Calu3 (cell line): ENCODE measurements at regions not wholly inside any gene's neighbourhood (a gene's known extent, or its start where the extent isn't known, plus 50 kb on each side); places are given as distances from the start of the nearest gene placed in this dataset.
"Not testable (repeated sequence)": the region's sequence is repeated elsewhere in the genome, so short reads cannot be mapped to it uniquely, and the experiment has no call there.

Experiments used
- BruUV-seq: library from RNA; stranded (reverse); fragments of 400-500 nt; replicated peaks from 2 replicates; lab custom pipeline; 2021; lab: Mats Ljungman, UMichigan
- CTCF ChIA-PET: fragments of 300-600 bp; sonication (Branson Sonifier 250); formaldehyde crosslinking; loops from one replicate; lab custom pipeline; 2022; ENCODE audit warnings: antibody characterized with exemption; lab: Charles Lee
- DNase-seq: peaks from one replicate; pipeline ENCODE4 v3.0.0; 2022
- H3K27ac Mint-ChIP-seq: one replicate; pipeline ENCODE4 v1.8.0; 2022; ENCODE audit warnings: mixed read lengths; ENCODE audit not compliant: unreplicated experiment
- H3K27me3 Mint-ChIP-seq: one replicate; pipeline ENCODE4 v1.8.0; 2022; ENCODE audit warnings: mixed read lengths; ENCODE audit not compliant: unreplicated experiment
- H3K36me3 Mint-ChIP-seq: one replicate; pipeline ENCODE4 v1.8.0; 2022; ENCODE audit warnings: mild to moderate bottlenecking, moderate library complexity, mixed read lengths; ENCODE audit not compliant: insufficient read depth, unreplicated experiment
- H3K4me1 Mint-ChIP-seq: one replicate; pipeline ENCODE4 v1.8.0; 2022; ENCODE audit warnings: mild to moderate bottlenecking, low read depth, mixed read lengths; ENCODE audit not compliant: unreplicated experiment
- H3K4me3 Mint-ChIP-seq: one replicate; pipeline ENCODE4 v1.8.0; 2022; ENCODE audit warnings: mild to moderate bottlenecking, low read depth, moderate library complexity, mixed read lengths; ENCODE audit not compliant: unreplicated experiment
- H3K9me3 Mint-ChIP-seq: one replicate; pipeline ENCODE4 v1.8.0; 2022; ENCODE audit warnings: low read depth, mixed read lengths; ENCODE audit not compliant: unreplicated experiment
- CTCF ChIP-seq: fragments of 200-600 bp; IDR thresholded peaks from one replicate; pipeline ENCODE4 v1.8.0; 2022; ENCODE audit warnings: antibody characterized with exemption; ENCODE audit not compliant: unreplicated experiment
- intact Hi-C: fragments of 100-400 bp; cut with micrococcal nuclease; formaldehyde crosslinking; loops from one replicate; pipeline ENCODE4 v1.10.0; 2022; ENCODE audit not compliant: unreplicated experiment

GRCh38 chr6:69580706-69581105, 216.1 kb downstream of the LMBRD1 start:
- no peak overlapping the region for H3K4me3 Mint-ChIP-seq
- BruUV-seq: no TSS peak
- no peak for TF ChIP-seq CTCF
- H3K36me3 Mint-ChIP-seq: no peaks in the 10 kb centered on the region
- no peaks in the 10 kb centered on the region for H3K9me3 Mint-ChIP-seq
- intact Hi-C loops: no loop called here
- CTCF ChIA-PET: interaction anchor here (0.7 kb wide), 1 partner anchor 187 kb away, joined by 4 read pairs; no protein-coding TSS in a partner anchor
- no peak for DNase-seq
- H3K4me1 Mint-ChIP-seq: no peaks in the 10 kb centered on the region
- H3K27ac Mint-ChIP-seq: no peak overlapping the region
- no peaks in the 10 kb centered on the region for H3K27me3 Mint-ChIP-seq

DNA sequence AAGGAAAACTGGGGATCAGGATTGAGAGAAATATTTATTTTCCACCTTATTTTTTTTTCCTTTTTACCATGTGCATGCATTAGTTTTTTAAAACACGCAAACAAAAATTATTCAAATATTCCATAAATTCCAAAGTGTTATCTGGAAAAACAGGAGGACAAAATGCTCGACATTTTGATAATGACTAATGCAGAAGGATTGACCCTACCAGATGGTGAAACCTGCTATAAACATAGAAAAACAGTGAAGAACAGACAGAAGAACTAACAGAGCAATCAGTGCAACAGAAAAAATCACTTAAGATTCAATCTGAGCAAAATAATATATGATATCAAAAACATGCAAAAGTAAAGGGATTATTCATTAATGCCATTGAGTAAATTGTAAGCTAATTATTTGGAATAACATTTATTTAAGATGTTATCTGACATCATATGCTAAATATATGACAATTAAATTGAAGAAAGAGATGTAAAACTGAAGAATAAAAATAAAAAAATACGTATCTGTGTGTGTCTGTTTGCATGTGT, 218.4 kb downstream of the LMBRD1 start:
- Mint-ChIP-seq H3K9me3 (no peaks in the 10 kb centered on the region), H3K27ac (no peak overlapping the region), H3K27me3 (no peaks in the 10 kb centered on the region), H3K36me3 (no peaks in the 10 kb centered on the region), H3K4me3 (no peak overlapping the region), H3K4me1 (no peaks in the 10 kb centered on the region)
- BruUV-seq: no TSS peak
- no peak for DNase-seq
- CTCF ChIA-PET: interaction anchor here (0.7 kb wide), 1 partner anchor 255 kb away, joined by 4 read pairs; no protein-coding TSS in a partner anchor
- intact Hi-C loops: no loop called here
- no peak for TF ChIP-seq CTCF

DNA sequence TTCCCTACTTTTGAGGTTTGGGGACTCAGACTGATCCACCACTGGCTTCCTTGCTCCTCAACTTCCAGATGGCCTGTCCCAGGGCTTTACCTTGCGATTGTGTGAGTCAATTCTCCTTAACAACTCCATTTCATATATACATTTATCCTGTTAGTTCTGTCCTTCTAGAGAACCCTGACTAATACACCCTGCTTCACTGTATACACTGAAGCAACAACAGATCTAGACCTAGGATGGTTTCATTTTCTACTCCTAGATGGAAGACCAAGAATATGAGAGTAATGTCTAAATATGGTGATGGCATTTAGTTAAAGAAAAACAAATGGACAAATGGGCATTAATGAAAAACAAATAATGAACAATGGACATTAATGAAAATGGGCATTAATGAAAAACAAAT, 225.6 kb downstream of the LMBRD1 start:
- Mint-ChIP-seq H3K36me3 (no peaks in the 10 kb centered on the region), H3K27me3 (no peaks in the 10 kb centered on the region), H3K4me1 (no peaks in the 10 kb centered on the region), H3K9me3 (peaks cover 3% of the 10 kb centered on the region), H3K4me3 (no peak overlapping the region), H3K27ac (no peak overlapping the region)
- CTCF ChIA-PET: no interaction called here
- intact Hi-C loops: no loop called here
- BruUV-seq: no TSS peak
- TF ChIP-seq CTCF: no peak
- no peak for DNase-seq

DNA sequence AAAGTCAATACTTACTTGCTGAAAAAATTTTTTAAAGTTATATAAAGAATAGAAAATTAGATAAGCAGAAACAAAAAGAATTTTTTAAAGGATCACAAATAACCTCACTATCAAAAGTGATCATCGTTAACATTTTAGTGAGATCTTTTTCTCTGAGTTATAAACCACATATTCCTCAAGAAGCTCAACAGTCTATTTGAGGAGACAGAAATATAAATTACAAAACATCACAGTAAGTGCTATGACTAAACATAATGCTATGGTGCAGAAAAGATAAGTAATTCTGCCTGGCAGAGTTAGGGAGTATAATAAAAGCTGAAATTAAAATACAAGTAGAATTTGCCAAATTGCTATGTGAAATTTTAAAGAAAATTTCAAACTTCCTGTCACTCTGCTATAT, 226.7 kb downstream of the LMBRD1 start:
- no peaks in the 10 kb centered on the region for H3K27me3 Mint-ChIP-seq
- no peak for DNase-seq
- H3K9me3 Mint-ChIP-seq: peaks cover 3% of the 10 kb centered on the region
- no peak for TF ChIP-seq CTCF
- H3K36me3 Mint-ChIP-seq: no peaks in the 10 kb centered on the region
- CTCF ChIA-PET: no interaction called here
- H3K27ac Mint-ChIP-seq: no peak overlapping the region
- H3K4me1 Mint-ChIP-seq: no peaks in the 10 kb centered on the region
- no peak overlapping the region for H3K4me3 Mint-ChIP-seq
- BruUV-seq: no TSS peak
- intact Hi-C loops: no loop called here

- CTCF ChIA-PET, H3K27me3 Mint-ChIP-seq, BruUV-seq, intact Hi-C loops, H3K4me3 Mint-ChIP-seq, H3K36me3 Mint-ChIP-seq, H3K27ac Mint-ChIP-seq, DNase-seq, H3K4me1 Mint-ChIP-seq: not testable (repeated sequence)
- H3K9me3 Mint-ChIP-seq: peaks cover 11% of the 10 kb centered on the region
These were observed 236.2 kb downstream of the LMBRD1 start for GRCh38 chr6:69560597-69560996.
